GM23338 (cell line): ENCODE measurements at regions not wholly inside any gene's neighbourhood (a gene's known extent, or its start where the extent isn't known, plus 50 kb on each side); places are given as distances from the start of the nearest gene placed in this dataset.

Experiments used
- CTCF ChIP-seq, 2 experiments: fragments of 200-600 bp in 1 of 2; sonication (generic) in 1 of 2; conservative IDR thresholded peaks; 2 replicates each; pipeline versions ENCODE4 v1.5.1 to v1.6.1; 2016 to 2017; ENCODE audit warnings: antibody characterized with exemption in 2 of 2, low read depth in 2 of 2, mild to moderate bottlenecking in 2 of 2, moderate library complexity in 1 of 2
- EZH2 ChIP-seq: fragments of 200-600 bp; sonication (generic); IDR thresholded peaks from one replicate; pipeline ENCODE4 v1.8.0; 2017; ENCODE audit warnings: antibody characterized with exemption, mild to moderate bottlenecking, low read depth; ENCODE audit not compliant: unreplicated experiment
- REST ChIP-seq: IDR thresholded peaks from one replicate; pipeline ENCODE4 v1.6.1; 2018; ENCODE audit warnings: antibody characterized with exemption; ENCODE audit not compliant: unreplicated experiment

GRCh38 chr5:125415126-125415525, 668.7 kb upstream of the ZNF608 start:
- no peak for TF ChIP-seq REST
- no peak for TF ChIP-seq EZH2
- no peak for TF ChIP-seq CTCF (conservative IDR thresholded peaks at IDR 0.05; ENCODE audit: low read depth in 2 of 2)
